Body of pancreas (tissue), 4 donors: ENCODE measurements at regions not wholly inside any gene's neighbourhood (a gene's known extent, or its start where the extent isn't known, plus 50 kb on each side); places are given as distances from the start of the nearest gene placed in this dataset.
"Not testable (repeated sequence)": the region's sequence is repeated elsewhere in the genome, so short reads cannot be mapped to it uniquely, and the experiment has no call there.

Source experiments
- POLR2A ChIP-seq, 3 donors: fragments of 450-650 bp; IDR thresholded peaks; one replicate each; pipeline ENCODE4 v1.6.1; 2016; ENCODE audit warnings: antibody characterized with exemption in 3 of 3, mild to moderate bottlenecking in 2 of 3
- TF ChIP-seq, protein P1 (sequence below), 7 experiments: fragments of 450-650 bp in 4 of 7; fragments of 200-600 bp in 3 of 7; sonication (generic) in 3 of 7; IDR thresholded peaks; one replicate each; pipeline ENCODE4 v1.5.1; 2016 to 2019; ENCODE audit warnings: antibody characterized with exemption in 7 of 7

DNA sequence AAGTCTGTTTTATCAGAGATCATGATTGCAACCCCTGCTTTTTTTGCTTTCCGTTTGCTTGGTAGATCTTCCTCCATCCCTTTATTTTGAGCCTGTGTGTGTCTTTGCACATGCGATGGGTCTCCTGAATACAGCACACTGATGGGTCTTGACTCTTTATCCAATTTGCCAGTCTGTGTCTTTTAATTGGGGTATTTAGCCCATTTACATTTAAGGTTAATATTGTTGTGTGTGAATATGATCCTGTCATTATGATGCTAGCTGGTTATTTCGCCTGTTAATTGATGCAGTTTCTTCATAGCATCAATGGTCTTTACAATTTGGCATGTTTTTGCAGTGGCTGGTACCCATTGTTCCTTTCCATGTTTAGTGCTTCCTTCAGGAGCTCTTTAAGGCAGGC lies 199.2 kb upstream of the TSC22D1 start:
- TF ChIP-seq, protein P1, sequence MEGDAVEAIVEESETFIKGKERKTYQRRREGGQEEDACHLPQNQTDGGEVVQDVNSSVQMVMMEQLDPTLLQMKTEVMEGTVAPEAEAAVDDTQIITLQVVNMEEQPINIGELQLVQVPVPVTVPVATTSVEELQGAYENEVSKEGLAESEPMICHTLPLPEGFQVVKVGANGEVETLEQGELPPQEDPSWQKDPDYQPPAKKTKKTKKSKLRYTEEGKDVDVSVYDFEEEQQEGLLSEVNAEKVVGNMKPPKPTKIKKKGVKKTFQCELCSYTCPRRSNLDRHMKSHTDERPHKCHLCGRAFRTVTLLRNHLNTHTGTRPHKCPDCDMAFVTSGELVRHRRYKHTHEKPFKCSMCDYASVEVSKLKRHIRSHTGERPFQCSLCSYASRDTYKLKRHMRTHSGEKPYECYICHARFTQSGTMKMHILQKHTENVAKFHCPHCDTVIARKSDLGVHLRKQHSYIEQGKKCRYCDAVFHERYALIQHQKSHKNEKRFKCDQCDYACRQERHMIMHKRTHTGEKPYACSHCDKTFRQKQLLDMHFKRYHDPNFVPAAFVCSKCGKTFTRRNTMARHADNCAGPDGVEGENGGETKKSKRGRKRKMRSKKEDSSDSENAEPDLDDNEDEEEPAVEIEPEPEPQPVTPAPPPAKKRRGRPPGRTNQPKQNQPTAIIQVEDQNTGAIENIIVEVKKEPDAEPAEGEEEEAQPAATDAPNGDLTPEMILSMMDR (IDR thresholded peaks at IDR 0.05) = not testable (repeated sequence)
- TF ChIP-seq POLR2A (IDR thresholded peaks at IDR 0.05) = not testable (repeated sequence)
